AML-193 (cell line): ENCODE measurements at regions not wholly inside any gene's neighbourhood (a gene's known extent, or its start where the extent isn't known, plus 50 kb on each side); places are given as distances from the start of the nearest gene placed in this dataset.

Experiments
- DNase-seq, 2 experiments: peaks; one replicate each; lab custom pipeline; 2025; lab: John Stamatoyannopoulos, UW

DNA sequence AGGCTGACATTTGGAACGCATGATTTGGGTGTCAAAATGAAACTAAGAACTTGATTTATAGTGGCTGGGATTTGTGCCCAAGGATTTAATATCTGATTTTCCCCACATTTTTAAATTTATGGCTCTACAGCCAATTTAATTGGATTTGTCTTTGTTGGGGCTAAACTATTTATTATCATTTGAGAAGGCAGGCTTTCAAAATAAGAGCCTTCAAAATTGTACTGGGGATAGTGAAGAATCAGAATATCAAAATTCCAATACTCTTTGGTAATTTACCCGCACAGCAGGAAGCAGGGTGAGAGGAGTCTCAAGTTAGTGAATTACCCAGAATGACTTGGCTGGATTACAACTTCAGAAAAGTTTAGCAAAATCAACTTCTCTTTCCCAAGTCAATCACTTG lies 278.1 kb downstream of the LRATD1 start:
- no peak for DNase-seq

DNA sequence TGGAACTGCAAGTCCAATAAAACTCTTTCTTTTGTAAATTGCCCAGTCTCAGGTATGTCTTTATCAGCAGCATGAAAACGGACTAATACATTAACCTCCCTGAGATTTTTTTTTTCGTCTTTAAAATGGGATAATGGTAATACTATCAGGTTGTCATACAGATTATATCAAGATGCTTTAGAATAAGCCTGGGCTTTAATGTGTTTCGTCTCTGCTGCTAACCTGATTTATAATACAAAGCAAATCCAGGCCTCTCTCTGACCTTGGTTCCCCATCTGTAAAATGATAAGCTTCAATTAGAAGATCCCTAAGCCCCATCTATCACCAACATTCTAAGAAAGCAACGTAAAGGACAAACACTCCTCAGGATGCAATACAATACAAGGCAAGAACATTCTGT lies 283.5 kb downstream of the LRATD1 start:
- no peak for DNase-seq

DNA sequence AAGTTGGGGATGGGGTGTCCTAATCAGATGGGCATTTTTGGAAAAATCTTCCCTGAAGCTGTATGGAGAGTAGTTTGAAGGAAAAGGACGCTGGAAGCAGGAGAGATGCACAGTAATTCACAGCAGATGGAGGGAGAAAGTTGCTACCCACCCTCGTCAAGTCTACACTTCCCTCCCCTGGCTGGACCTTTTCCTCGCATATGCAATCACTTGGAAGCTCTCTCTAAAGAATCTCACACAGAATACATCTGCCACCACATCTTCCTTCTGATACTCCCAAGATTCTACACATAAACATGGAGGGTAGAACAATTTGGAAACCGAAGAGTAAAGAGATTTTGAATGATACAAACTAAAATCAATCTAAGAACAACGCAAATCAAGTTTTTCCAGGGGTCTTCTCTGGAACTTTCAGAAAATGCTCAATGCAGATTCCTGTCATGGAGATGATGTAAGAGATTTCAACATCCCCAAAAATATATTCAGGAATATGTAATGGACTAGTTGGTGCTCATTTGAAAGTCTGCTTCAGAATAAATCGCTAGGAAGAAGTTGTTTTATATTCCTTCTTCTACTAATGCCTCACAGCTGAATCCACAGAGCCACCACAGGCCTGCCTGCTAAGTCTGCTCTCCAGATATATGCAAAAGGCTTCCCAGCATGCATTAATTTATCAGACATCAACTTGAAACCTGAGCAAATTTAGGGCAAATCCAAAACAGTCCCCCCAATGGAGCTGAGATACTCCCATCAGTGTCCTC lies 291.5 kb downstream of the LRATD1 start:
- no peak for DNase-seq

DNA sequence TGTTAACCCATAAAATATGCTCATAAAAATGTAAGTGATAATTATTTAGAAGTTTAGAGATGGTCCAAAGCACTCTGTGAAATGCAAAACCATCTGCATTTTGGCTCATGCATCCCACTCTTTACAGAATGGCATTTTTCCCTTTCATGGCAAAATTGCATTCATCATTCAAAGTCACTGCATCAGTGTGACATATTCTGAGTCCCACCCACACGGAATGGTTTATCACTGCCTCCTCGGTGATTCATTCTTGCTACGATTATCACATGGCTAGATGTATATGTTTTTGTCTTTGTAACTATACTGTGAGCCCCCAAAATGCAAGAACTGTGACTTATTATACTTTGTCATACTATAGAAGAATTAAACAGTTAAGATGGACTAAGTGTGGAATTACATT lies 293.0 kb downstream of the LRATD1 start:
- DNase-seq: no peak

DNA sequence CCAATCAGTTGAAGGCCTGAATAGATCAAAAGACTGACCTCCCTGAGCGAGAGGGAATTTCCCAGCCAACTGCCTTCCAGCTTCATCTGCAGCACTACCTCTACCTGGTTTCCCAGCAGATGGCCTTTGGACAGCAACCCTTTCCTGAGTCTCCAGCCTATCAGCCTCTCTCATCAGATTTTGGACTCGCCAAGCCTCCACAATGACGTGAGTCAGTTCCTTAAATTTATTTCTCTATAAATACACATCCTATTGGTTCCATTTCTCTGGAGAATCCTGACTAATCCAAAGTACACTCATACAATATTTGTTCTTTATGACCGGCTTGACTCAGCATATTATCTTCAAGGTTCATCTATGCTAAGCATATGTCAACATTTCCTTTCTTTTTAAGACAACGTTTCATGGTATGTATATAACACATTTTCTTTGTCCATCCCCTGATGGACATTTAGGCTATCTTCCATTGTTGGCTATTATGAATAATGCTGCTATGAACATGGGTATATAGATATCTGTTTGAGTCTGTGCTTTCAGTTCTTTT lies 294.6 kb downstream of the LRATD1 start:
- no peak for DNase-seq

DNA sequence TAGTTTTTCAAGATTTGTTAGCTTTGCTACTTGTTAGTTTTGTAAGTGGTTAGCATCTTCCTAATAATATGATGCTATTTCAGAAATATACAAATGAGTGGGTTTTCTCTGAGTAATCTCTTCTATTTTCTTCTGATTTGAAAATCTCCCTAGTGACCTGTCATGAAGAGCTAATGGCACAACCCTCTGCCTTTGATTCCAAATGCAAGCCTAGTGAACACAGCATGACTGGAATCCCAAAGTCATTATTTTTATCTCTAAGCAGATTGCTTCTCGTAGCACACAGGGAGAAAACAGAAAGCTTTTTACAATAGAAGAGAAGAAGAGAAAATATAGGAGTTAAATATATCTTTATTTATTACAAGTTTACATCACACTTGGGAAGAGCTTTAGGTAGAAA lies 295.5 kb downstream of the LRATD1 start:
- no peak for DNase-seq

DNA sequence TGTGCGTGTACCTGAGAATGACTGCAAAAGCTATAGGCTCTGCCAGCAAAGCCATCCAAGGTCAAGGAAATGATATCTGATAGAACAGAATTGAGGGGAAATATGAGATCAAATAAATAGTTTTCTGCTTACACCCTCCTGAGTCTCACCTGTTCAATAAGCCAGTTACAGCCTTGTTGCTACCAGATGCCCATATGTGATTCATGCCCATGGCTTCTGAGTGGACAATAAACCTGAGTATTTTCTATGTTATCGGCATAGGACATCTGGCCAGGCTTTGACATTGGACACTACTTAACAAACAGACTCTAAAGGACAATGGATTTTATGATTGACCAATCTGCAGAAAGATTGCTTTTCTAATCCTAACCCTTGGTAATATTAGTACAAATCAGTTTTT lies 297.9 kb downstream of the LRATD1 start:
- DNase-seq: no peak

DNA sequence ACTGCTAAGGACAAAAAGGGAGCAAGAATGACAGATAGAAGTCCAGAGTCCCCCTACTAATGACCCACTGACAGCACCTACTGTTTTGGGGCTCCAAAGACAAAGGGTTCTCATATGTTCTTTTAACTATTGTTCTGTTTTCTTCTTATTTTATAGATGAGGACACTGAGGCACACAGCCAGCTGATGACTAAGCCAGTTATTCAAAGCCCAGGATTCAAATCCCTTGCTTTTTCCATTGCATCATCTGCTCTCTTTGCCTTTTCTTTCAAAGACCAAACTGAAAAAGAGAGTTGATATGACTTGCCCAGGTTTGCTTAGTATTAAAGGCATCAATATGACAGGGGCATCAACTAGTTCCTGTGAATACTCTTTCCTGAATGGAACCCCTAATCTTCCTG lies 299.8 kb downstream of the LRATD1 start:
- no peak for DNase-seq

DNA sequence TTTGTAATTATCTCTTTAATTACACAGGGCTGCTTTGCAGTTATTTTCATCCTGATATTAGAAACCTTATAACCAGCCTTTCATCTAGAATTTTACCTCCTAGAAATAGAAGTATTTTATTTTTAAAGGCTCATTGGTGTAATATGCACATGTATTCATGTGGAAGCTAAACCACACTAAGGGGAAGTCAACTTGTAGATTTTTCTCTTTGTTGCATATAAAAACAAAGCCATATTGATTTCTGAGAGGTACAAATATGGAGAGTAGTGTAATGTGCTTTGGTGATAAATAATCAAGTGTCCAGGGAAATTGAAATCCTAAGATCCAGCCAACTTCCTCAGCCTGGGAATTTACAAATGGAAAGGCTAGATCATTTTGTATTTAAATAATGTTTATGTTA lies 301.2 kb downstream of the LRATD1 start:
- no peak for DNase-seq

DNA sequence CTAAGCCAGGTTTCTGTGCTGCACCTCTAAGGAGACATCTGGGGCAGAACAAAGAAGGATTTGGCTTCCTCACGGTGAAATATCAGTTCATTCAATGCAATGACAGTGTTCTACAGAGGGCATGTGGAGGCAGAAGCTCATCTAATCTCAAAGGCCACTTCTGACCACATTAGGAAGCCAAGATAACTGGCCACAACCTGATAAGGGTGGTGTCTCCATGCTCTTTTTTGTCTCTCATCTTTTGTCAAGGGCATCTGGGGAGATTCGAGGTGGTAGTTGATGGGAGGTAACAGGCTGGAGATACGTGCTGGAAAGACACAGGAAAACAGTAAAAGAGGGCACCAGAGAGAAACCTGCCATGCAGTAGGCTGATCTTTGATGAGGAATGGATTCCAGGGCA lies 303.9 kb downstream of the LRATD1 start:
- DNase-seq: no peak

DNA sequence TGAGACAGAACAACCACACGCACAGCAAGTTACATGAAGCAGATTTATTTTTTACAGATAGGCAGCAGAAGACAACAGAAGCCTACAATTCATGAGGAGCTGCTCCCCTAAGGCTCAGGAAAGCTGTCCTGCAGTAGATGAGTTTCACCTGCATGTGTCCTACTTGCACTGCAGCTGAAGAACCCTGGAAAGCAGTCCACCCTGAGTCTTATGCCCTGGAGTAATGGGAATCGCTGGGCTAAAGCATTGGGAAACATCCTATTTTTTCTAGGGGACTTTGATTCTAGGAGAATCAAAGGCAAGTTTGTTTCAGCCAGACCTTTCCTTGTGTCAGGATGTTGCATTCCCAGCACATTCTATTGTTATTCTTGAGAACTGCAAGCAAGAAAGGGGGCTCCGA lies 304.8 kb downstream of the LRATD1 start:
- no peak for DNase-seq

DNA sequence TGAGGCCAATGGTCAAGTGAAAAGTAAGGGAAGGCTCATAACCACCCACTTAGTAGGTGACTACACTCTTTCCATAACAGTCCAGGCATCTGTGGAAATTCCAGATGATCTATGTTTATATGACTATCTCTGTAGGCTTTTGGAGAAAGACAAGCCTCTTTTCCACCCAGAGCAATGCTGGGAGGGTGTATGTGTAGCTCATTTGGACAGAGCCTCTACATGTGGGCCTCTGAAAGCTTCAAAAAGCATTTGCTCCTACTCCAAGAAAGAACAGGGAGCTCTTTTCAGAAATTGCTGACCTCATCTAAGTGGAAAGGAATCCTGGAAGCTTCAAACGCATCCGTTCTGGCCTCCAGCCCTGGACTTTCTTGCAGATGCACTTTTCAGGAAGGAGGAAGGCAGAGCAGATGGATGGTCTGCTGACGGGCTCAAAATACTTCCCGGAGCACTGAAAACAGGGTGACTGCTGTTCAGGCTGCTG lies 308.7 kb downstream of the LRATD1 start:
- peak in 1 of 2 experiments; percentile 2 for DNase-seq

DNA sequence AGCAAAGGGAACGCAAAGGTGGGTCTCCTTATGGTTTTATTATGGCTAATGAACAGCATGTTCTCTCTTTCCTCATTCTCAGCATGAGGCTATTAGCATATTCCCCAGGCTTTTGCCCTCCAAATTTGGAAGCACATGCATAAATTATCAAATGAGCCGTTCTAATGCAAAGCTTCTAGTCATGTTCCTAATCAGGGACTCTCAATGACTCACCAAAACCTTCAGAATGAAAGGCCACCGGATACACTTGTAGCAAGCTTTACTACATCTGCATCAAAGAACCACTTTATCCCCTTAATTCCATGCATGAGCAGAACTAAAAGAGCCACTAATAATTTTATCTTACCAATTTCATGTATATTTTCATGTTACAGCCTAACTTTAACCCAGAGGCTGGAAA lies 310.5 kb downstream of the LRATD1 start:
- no peak for DNase-seq

DNA sequence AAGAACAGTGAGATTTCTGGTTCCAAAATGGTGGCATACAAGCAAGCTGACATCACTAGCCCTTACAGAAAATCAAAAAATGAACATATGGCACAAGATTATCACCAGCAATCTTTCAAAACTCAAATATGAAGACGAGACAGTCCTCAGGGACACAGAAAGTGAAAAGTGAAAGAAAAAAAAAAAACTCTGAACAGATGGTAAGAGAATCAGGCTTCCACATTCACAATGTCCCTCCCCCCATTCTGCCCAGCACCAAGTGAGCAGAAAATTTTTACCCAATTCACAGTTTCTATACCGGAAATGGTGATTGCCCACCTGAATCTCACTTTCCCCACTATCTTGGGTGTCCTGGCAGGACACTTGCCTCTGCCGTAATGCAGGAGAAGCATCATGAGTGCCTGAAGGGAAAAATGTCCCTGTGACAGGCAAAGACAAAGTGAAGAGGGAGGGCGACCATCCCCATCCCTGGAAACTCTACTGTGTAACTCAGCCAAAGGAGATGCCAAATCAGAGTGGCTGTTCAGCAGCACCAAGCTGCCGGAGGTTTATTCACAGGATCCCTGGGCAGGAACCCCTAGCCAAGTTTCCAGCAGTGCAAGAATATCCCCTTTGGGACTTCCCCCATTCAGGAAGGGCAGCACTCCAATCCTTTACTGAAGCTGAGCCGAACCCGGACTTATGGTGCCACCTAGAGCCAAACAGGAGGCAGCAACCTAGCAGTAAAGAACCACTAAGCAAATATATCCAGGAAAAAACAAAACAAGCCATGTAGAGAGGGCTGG lies 312.2 kb downstream of the LRATD1 start:
- no peak for DNase-seq

DNA sequence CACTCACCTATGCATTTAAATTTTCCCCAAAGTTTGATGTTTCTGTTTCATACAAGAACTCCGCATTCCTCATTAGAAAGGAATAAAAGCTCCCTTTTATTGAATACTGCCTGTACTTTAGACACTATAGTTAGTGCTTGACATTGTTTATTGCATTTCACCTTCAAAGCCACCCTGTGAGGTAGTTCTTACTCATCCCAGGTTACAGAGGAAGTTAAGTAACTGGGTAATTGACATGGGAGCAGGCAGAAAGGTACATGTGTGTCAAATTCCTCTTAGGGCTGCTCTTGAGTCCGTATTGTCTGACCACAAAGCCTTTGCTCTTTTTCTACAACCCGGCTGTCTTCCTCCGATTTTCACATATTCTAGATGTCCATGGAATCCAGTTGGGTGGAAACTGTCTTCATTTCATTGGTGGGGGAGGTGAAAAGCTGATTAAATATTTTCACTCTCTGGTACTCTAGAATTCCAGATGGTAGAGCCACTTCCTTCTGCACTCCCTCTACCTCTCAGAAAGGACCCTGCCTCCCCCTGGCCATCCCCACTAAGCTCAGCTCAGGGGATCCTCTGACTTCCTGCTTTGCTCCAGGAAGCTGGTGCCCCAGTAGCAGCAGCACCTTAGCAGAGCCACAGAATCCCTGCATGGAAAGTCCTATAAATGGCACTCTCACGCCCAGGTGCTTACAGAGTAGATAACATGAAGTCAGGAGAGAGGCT lies 319.2 kb downstream of the LRATD1 start:
- DNase-seq: no peak

DNA sequence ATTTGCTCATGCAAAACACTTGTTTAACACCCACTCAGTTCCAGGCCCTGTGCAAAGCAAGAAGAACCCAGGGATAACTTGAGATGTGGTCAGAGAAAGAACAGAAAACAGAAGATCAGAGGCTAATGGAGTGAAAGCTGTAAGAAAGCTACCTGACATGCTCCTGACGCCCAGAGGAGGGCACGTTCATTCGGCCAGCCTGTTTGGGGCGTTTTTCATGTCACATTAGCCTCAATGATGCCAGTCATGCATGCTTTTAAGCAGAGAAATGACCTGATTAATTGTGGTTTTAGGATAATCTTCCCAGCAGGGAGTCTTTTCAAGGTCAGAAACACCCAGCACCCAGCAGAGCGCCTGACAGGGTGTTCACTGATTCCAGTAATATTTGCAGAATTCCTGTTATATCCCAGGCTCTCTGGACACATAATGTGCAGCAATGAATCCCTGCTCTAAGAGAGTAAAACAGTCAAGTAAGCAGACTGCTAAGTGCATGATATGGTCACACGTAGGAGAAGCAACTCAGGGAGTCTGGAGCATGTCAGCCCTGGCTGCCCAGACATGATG lies 320.0 kb downstream of the LRATD1 start:
- DNase-seq: no peak

DNA sequence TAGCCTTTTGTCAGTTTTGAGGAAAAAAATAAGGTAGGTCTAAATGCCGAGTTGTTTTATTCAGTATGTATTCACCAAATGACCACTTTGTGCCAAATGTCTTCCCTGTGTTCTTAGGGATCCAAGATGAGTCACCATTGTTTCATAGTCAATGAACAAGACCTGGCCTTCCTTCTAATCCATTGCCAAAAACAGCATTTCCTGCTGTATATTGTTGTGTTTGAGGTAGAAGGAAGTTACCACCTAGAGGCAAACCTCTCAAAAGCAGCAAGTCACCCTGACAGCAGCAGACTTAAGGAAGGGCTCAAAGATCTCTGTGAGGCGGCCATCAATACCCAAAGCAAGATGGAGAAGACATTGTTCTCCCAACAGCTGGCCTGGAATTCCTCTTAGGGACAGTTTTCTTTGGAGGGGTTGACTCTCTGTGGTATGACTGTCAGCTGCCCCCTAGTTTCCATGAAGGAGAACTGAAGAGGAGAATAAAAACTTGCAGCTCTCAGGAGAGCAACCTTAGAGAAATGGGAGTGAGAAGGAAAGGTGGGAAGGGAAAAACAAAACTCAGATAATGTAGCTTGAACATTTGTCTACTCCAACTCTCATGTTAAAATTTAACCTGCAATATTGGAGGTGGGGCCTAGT lies 328.3 kb downstream of the LRATD1 start:
- DNase-seq: no peak

DNA sequence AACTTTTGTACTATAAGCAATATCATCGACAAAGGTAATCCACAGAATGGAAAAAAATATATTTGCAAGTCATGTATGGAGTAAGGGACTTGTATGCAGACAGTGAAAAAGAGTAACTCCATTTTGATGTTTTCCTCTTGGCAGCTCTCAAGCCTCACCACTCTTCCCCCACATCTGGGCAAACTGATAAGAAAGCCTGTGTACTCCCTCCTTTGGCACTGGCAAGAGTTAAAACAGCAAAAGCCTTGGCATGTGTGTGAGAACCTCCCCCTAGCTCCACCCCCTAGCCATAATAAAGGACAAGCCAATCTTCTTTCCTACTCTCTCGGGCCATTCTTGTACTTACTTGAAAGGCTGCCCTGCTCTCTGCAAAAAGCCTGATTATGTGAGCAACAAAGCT lies 335.2 kb downstream of the LRATD1 start:
- no peak for DNase-seq

DNA sequence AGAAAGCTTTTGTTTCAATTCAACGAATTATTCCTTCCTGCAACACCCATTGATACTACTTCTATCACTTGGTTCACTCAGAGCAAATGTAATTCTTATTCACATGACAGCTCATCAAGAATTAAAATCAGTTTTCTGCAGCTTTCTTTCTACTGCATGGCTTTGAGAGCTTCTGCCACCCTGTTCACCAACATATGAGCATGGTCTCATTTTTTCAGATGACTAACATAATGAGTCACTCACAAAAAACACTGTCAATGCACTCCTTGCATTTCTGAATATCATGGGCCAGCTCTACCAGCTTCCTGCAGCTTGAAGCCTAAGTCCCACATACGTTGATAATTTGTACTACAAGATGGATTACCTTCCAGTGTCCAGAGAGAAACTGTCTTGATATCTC lies 342.9 kb downstream of the LRATD1 start:
- no peak for DNase-seq

DNA sequence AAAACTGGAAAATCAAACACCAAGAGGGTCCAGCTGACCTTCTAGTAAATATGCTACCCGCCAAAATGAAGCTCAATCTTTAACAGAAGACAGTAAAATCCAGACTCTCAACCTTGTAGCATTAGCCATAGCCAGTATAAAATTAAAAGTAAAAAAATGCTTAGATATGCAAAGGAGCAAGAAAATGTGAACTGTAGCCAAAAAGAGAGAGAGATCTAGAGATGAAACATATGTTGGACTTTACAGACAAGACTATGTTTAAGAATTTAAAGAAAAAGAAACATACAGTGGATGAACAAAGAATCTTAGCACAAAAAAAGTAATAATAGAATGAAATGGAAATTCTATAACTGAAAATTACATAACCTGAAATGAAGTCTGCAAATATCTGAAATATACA lies 344.5 kb downstream of the LRATD1 start:
- DNase-seq: no peak

DNA sequence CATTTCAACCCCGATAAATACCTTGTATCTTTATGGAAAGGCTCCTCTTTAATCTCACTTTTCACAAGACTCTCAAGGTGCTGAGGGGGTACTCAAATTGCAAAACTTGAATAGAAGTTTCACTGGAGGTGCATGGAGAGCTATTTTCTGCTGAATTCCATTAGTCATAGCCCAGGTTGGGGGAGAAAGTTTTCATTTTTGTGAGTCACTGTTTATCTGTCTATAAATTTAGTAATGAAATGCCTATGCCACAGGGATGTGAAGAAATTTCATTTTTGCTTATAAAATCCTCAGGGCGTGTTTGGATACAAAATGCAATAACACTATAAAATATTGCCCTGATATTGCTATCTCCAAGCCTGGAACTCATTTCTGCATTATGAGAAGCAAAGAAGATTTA lies 346.3 kb downstream of the LRATD1 start:
- DNase-seq: no peak

DNA sequence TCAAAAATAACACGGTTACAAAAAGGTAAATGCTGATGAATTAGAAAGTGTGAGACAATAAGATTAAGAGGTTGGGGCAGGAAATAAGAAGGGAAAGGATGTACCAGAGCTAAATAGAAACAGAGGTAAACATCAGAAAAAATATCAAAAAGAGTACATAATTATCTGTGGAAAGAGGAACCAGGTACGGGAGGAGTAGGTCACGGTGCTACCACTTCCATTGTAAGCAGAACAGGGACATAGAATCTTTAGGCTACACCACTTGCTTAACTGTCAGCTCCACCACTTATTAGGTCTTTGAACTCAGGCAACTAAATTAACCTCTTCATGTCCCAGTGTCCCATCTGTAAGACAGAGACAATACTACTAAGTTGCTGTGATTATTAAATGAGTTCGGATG lies 350.3 kb downstream of the LRATD1 start:
- no peak for DNase-seq
